Central memory CD8-positive, alpha-beta T cell (primary cell): ENCODE measurements at regions not wholly inside any gene's neighbourhood (a gene's known extent, or its start where the extent isn't known, plus 50 kb on each side); places are given as distances from the start of the nearest gene placed in this dataset.
"Not testable (repeated sequence)": the region's sequence is repeated elsewhere in the genome, so short reads cannot be mapped to it uniquely, and the experiment has no call there.

Source experiments
- ATAC-seq: fragments of 150-1000 bp; cut with Tn5 transposase; replicated peaks from 2 replicates; pipeline ENCODE4 v1.10.0; 2022; ENCODE audit warnings: mild to moderate bottlenecking, moderate FRiP score, moderate number of reproducible peaks; ENCODE audit not compliant: poor library complexity, severe bottlenecking; ENCODE audit errors: extremely low read depth
- DNase-seq, 2 donors: peaks; one replicate each; pipeline ENCODE4 v3.0.0; 2021; ENCODE audit warnings: low spot score in 2 of 2
- H3K27ac Mint-ChIP-seq: one replicate; pipeline ENCODE4 v1.8.0; 2022; ENCODE audit warnings: low read depth, mild to moderate bottlenecking, moderate library complexity, mixed read lengths
- H3K27me3 Mint-ChIP-seq: one replicate; pipeline ENCODE4 v1.8.0; 2022; ENCODE audit warnings: mixed read lengths
- H3K36me3 Mint-ChIP-seq: one replicate; pipeline ENCODE4 v1.8.0; 2022; ENCODE audit warnings: mild to moderate bottlenecking, moderate library complexity, mixed read lengths; ENCODE audit not compliant: insufficient read depth
- H3K4me1 Mint-ChIP-seq: one replicate; pipeline ENCODE4 v1.8.0; 2022; ENCODE audit warnings: mixed read lengths
- H3K4me3 Mint-ChIP-seq: one replicate; pipeline ENCODE4 v1.8.0; 2022; ENCODE audit warnings: mild to moderate bottlenecking, moderate library complexity, mixed read lengths
- H3K9me3 Mint-ChIP-seq: one replicate; pipeline ENCODE4 v1.8.0; 2022; ENCODE audit warnings: mixed read lengths

GRCh38 chr10:123221418-123221817 lies 67.2 kb downstream of the BUB3 start:
- Mint-ChIP-seq H3K27ac (no peak overlapping the region), H3K4me3 (no peak overlapping the region), H3K36me3 (peaks cover 1% of the 10 kb centered on the region), H3K4me1 (peaks cover 5% of the 10 kb centered on the region), H3K9me3 (no peaks in the 10 kb centered on the region), H3K27me3 (no peaks in the 10 kb centered on the region)
- no peak for DNase-seq
- no peak for ATAC-seq

- Mint-ChIP-seq H3K36me3 (peaks cover 3% of the 10 kb centered on the region), H3K27me3 (no peaks in the 10 kb centered on the region), H3K4me3 (no peak overlapping the region), H3K27ac (no peak overlapping the region), H3K4me1 (peaks cover 5% of the 10 kb centered on the region), H3K9me3 (no peaks in the 10 kb centered on the region)
- ATAC-seq (no peak), DNase-seq (no peak)
Measured at GRCh38 chr10:123222832-123223231, 68.6 kb downstream of the BUB3 start.

DNA sequence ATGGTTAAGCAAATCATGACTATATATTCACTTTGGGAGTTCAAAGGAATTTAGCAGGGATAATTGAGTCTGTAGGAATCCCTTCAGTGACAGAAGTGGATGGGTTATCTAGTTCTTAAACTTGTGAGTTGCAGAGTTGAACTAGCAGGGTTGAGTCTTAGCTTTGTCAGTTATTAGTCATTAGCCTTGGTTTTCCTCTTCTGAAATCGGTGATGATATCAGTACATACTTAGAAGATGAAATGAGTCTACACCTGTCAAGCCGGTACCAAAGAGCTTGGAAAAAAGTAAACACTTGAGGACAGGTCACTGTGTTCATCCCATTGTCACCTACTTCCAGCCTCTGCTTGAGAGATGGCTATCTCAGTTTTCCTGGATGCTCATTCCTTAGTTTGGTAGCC lies 73.5 kb downstream of the BUB3 start:
- ATAC-seq (no peak), DNase-seq (no peak)
- Mint-ChIP-seq H3K4me3 (no peak overlapping the region), H3K4me1 (peaks cover 5% of the 10 kb centered on the region), H3K27ac (no peak overlapping the region), H3K9me3 (peaks cover 6% of the 10 kb centered on the region), H3K27me3 (no peaks in the 10 kb centered on the region), H3K36me3 (peaks cover 8% of the 10 kb centered on the region)

DNA sequence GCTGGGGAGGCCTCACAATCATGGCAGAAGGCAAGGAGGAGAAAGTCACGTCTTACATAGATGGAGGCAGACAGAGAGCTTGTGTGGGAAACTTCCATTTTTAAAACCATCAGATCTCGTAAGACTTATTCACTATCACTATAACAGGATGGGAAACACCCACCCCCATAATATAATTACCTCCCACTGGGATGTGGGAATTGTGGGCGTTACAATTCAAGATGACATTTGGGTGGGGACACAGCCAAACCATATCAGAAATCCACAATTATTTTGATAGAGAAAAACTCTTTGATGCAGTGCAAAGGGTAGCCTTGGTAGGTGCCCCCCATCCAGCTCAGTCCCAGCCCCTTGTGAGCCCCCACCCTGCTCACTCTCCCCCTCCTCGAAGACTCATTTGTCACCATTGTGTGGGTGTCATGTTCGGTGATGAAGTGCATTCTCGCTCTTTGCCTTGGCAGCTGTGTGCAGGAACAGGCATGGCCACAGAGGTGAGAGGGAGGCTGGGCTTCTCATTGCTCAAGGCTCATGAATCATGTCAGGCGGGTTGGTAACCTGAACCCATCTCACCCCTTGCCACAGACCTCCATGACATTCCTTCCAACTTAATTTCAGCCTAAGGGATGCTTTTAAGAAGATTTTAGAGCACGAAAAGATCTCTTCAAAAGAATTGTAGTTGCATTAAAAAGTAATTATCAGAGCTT lies 75.9 kb downstream of the BUB3 start:
- Mint-ChIP-seq H3K9me3 (peaks cover 13% of the 10 kb centered on the region), H3K4me1 (no peaks in the 10 kb centered on the region), H3K36me3 (peaks cover 7% of the 10 kb centered on the region), H3K27ac (no peak overlapping the region), H3K27me3 (no peaks in the 10 kb centered on the region), H3K4me3 (no peak overlapping the region)
- DNase-seq (no peak), ATAC-seq (no peak)

- not testable (repeated sequence) for ATAC-seq, H3K27ac Mint-ChIP-seq, DNase-seq, H3K4me1 Mint-ChIP-seq, H3K36me3 Mint-ChIP-seq, H3K27me3 Mint-ChIP-seq, H3K4me3 Mint-ChIP-seq
- peaks cover 19% of the 10 kb centered on the region for H3K9me3 Mint-ChIP-seq
Measured at GRCh38 chr10:123232879-123233278, 78.7 kb downstream of the BUB3 start.

DNA sequence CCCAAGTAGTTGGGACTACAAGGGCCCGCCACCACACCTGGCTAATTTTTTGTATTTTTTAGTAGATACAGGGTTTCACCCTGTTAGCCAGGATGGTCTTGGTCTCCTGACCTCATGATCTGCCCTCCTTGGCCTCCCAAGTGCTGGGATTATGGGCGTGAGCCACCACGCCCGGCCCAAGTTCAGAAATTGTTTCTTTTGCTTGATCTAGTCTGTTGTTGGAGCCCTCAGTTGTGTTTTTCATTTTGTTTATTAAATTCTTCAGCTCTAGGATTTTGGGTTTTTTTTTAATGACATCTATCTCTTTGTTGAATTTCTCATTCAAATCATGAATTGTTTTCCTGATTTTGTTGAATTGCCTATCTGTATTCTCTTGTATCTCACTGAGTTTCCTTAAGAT lies 80.8 kb downstream of the BUB3 start:
- not testable (repeated sequence) for ATAC-seq, DNase-seq, H3K36me3 Mint-ChIP-seq

DNA sequence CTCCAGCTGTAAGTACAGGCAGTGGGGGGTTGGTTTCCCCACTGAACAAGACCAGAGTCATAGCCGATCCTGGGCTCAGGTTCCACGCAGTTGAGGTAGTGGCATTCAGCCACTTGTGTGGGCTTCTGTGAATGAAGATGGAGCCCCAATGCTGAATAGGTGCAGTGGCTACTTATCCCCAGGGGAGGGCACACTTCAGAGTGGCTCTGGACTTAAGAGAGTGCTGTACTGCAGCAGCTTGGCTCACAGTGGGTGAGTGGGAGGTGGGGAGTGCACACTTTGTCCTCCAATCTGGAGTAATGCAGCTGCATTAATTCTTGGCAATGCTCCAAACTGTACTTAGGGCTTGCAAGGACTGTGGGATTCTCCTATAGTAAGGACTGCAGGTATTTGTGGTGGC lies 81.9 kb downstream of the BUB3 start:
- Mint-ChIP-seq H3K36me3 (no peaks in the 10 kb centered on the region), H3K27me3 (no peaks in the 10 kb centered on the region), H3K4me1 (peaks cover 9% of the 10 kb centered on the region), H3K4me3 (no peak overlapping the region), H3K9me3 (peaks cover 19% of the 10 kb centered on the region), H3K27ac (no peak overlapping the region)
- ATAC-seq: no peak
- no peak for DNase-seq

More for the DNA sequence above, 80.8 kb downstream of the BUB3 start:
- H3K4me3 Mint-ChIP-seq, H3K27ac Mint-ChIP-seq, H3K4me1 Mint-ChIP-seq, H3K27me3 Mint-ChIP-seq: not testable (repeated sequence)
- H3K9me3 Mint-ChIP-seq: peaks cover 19% of the 10 kb centered on the region

DNA sequence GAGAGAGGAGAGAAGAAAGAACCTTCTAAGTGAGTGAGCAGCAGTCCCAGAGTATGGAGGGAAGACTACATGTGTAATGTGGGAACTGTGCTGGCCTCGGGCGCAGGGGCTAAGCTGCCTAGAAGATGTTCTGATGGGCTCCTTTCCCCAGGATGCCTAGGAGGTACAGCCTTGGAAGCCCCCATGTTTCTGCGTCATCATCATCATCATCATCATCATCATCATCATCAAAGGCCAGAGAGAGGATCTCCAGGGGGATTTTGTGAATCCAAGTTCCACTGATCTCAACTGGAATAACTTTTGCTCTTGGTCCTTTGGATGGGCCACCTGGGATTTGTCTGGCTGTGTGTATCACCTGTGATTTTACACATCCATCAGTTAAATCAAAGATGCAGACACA lies 86.0 kb downstream of the BUB3 start:
- Mint-ChIP-seq H3K9me3 (peaks cover 5% of the 10 kb centered on the region), H3K4me1 (peaks cover 26% of the 10 kb centered on the region), H3K27ac (peak overlapping the region; percentile 98), H3K36me3 (no peaks in the 10 kb centered on the region), H3K27me3 (no peaks in the 10 kb centered on the region), H3K4me3 (no peak overlapping the region)
- ATAC-seq (no peak), DNase-seq (no peak)

GRCh38 chr10:123240776-123241175 lies 86.6 kb downstream of the BUB3 start:
- H3K36me3 Mint-ChIP-seq: no peaks in the 10 kb centered on the region
- H3K9me3 Mint-ChIP-seq: no peaks in the 10 kb centered on the region
- ATAC-seq (no peak), DNase-seq (no peak)
- no peak overlapping the region for H3K4me3 Mint-ChIP-seq
- H3K27ac Mint-ChIP-seq: peak overlapping the region; percentile 98
- H3K4me1 Mint-ChIP-seq: peaks cover 26% of the 10 kb centered on the region
- H3K27me3 Mint-ChIP-seq: no peaks in the 10 kb centered on the region

GRCh38 chr10:123241391-123242141 lies 87.4 kb downstream of the BUB3 start:
- peak; percentile 88 for ATAC-seq
- H3K4me3 Mint-ChIP-seq: peak overlapping the region; percentile 61
- H3K36me3 Mint-ChIP-seq: no peaks in the 10 kb centered on the region
- H3K4me1 Mint-ChIP-seq: peaks cover 26% of the 10 kb centered on the region
- H3K27ac Mint-ChIP-seq: peak overlapping the region; percentile 98
- DNase-seq: peak; percentile 18 to 67
- no peaks in the 10 kb centered on the region for H3K9me3 Mint-ChIP-seq
- H3K27me3 Mint-ChIP-seq: no peaks in the 10 kb centered on the region

GRCh38 chr10:123244747-123245146 lies 90.5 kb downstream of the BUB3 start:
- Mint-ChIP-seq H3K36me3 (no peaks in the 10 kb centered on the region), H3K27me3 (no peaks in the 10 kb centered on the region), H3K9me3 (no peaks in the 10 kb centered on the region), H3K4me3 (no peak overlapping the region), H3K4me1 (peaks cover 26% of the 10 kb centered on the region), H3K27ac (no peak overlapping the region)
- DNase-seq: no peak
- ATAC-seq: no peak

DNA sequence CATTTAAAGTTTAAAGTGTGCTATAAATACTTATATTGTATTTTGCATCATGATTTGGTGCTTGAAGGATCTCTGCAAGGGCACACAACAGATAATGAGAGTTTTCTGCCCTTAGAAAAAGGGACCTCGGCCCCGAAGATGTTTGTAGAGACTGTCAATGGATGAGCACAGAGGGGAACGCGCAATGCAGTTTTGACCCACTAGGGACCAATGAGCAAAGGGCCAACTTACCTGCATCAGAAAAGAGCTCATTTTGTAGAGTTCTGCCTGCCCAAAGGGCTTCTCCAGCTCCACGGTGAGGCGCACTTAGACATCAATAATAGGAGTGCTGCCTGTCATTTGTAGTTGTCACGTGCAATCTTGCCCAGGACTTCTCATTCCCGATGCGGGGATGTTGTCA lies 91.1 kb downstream of the BUB3 start:
- Mint-ChIP-seq H3K27ac (no peak overlapping the region), H3K4me1 (peaks cover 21% of the 10 kb centered on the region), H3K27me3 (no peaks in the 10 kb centered on the region), H3K4me3 (no peak overlapping the region), H3K9me3 (no peaks in the 10 kb centered on the region), H3K36me3 (no peaks in the 10 kb centered on the region)
- ATAC-seq: no peak
- no peak for DNase-seq

DNA sequence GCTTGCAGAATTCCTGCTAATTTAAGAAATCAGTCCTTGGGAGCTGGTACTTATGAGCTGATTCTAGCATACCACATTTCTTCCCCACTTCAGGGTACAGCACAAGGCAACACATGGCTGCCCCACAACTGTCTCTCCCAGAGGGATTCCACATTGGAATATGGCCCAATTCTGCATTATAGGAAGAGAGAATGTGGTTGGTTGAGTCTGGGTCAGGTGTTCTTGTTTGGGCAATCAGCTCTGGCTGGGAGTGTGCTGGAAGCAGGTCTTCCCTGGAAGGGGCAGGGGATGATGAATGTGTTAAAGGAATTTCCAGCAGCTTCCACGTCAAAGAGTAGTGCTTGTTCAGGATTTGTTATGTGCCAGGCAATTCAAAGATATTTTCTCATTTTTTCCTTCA lies 95.7 kb downstream of the BUB3 start:
- no peaks in the 10 kb centered on the region for H3K27me3 Mint-ChIP-seq
- no peaks in the 10 kb centered on the region for H3K4me1 Mint-ChIP-seq
- DNase-seq: no peak
- no peak for ATAC-seq
- H3K9me3 Mint-ChIP-seq: no peaks in the 10 kb centered on the region
- H3K36me3 Mint-ChIP-seq: no peaks in the 10 kb centered on the region
- H3K4me3 Mint-ChIP-seq: no peak overlapping the region
- no peak overlapping the region for H3K27ac Mint-ChIP-seq
